ENCODE measurements at regions not wholly inside any gene's neighbourhood (a gene's known extent, or its start where the extent isn't known, plus 50 kb on each side); places are given as distances from the start of the nearest gene placed in this dataset.

- DNase-seq, result no peak
These were observed 874.1 kb downstream of the GRM8 start for GRCh38 chr7:126378642-126379041.

GRCh38 chr7:126370038-126370668, 882.6 kb downstream of the GRM8 start:
- DNase-seq, result no peak

GRCh38 chr7:126362746-126363145, 890.0 kb downstream of the GRM8 start:
- DNase-seq, result peak; percentile 3

- DNase-seq, result no peak
These were observed 891.6 kb downstream of the GRM8 start for GRCh38 chr7:126361183-126361582.

GRCh38 chr7:126339813-126340212, 912.9 kb downstream of the GRM8 start:
- DNase-seq, result no peak

- DNase-seq, result no peak
These were observed 947.1 kb downstream of the GRM8 start for GRCh38 chr7:126305671-126306070.

- DNase-seq, result no peak
These were observed 948.8 kb downstream of the GRM8 start for GRCh38 chr7:126303926-126304325.

GRCh38 chr7:126302639-126303038, 950.1 kb downstream of the GRM8 start:
- DNase-seq, result no peak

GRCh38 chr7:126286317-126286716, 966.4 kb downstream of the GRM8 start:
- no peak for DNase-seq

GRCh38 chr7:126236261-126236660, 1016.5 kb downstream of the GRM8 start:
- no peak for DNase-seq

GRCh38 chr7:126228356-126229061, 1024.2 kb downstream of the GRM8 start:
- DNase-seq, result no peak

GRCh38 chr7:126227643-126228042, 1025.1 kb downstream of the GRM8 start:
- DNase-seq, result no peak

GRCh38 chr7:126227055-126227454, 1025.7 kb downstream of the GRM8 start:
- DNase-seq, result no peak

GRCh38 chr7:126223729-126224128, 1029.0 kb downstream of the GRM8 start:
- no peak for DNase-seq

- DNase-seq, result no peak
These were observed 1030.0 kb downstream of the GRM8 start for GRCh38 chr7:126222782-126223181.

GRCh38 chr7:126215785-126216184, 1037.0 kb downstream of the GRM8 start:
- DNase-seq, result no peak

- no peak for DNase-seq
These were observed 1038.9 kb downstream of the GRM8 start for GRCh38 chr7:126213876-126214275.

GRCh38 chr7:126211875-126212274, 1040.9 kb downstream of the GRM8 start:
- no peak for DNase-seq

- no peak for DNase-seq
These were observed 1042.0 kb downstream of the GRM8 start for GRCh38 chr7:126210707-126211106.

- DNase-seq, result no peak
These were observed 1049.6 kb downstream of the GRM8 start for GRCh38 chr7:126203185-126203584.

- DNase-seq, result no peak
These were observed 1050.6 kb downstream of the GRM8 start for GRCh38 chr7:126202177-126202576.

GRCh38 chr7:126185959-126186580, 1066.7 kb downstream of the GRM8 start:
- DNase-seq, result no peak

- DNase-seq, result no peak
These were observed 1072.8 kb downstream of the GRM8 start for GRCh38 chr7:126179916-126180315.

GRCh38 chr7:126178865-126179264, 1073.9 kb downstream of the GRM8 start:
- DNase-seq, result no peak
